ENCODE measurements at regions not wholly inside any gene's neighbourhood (a gene's known extent, or its start where the extent isn't known, plus 50 kb on each side); places are given as distances from the start of the nearest gene placed in this dataset.

DNA sequence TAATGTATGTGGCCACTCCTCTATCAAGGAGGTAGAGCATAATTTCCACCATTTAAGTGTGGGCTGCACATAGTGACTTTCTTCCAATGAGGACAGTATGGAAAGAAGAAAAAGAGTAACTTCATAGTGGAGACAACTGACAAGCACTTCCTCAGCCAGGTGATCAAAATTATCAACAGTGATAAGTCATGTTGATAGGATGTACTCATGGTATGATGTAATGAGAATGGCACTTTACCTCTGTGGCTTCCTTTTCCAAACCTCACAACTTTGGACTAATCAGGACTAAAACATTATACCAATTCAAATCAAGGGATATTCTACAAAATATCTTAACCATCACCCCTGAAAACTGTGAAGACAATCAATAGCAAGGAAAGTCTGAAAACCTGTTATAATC is 302.3 kb upstream of the CITED2 start:
- no peak for DNase-seq (ENCODE audit: low spot score)

DNA sequence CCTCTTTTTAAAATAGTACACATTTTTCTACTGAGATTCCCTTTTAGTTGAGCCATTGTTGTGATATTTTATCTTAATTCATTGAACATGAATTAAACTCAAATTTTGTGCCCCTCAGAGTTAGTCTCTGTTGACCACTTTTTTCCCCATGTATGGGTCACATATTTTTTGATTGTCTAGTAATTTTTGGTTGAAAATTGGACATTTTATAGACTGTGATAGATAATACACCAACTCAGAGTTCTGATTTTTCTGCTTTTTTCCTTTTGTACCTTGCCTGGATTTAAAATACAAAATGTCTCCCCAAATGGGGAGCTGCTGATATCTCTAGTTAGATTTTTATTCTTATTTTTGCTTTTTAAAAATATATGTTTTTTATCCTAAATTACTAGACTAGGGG is 291.8 kb upstream of the CITED2 start:
- DNase-seq (ENCODE audit: low spot score): no peak

GRCh38 chr6:139663996-139664395 is 289.5 kb upstream of the CITED2 start:
- DNase-seq (ENCODE audit: low spot score): no peak

- DNase-seq (ENCODE audit: low spot score): no peak
Observed at GRCh38 chr6:139659711-139660110, 285.3 kb upstream of the CITED2 start.

GRCh38 chr6:139659196-139659595 is 284.7 kb upstream of the CITED2 start:
- DNase-seq (ENCODE audit: low spot score): no peak

DNA sequence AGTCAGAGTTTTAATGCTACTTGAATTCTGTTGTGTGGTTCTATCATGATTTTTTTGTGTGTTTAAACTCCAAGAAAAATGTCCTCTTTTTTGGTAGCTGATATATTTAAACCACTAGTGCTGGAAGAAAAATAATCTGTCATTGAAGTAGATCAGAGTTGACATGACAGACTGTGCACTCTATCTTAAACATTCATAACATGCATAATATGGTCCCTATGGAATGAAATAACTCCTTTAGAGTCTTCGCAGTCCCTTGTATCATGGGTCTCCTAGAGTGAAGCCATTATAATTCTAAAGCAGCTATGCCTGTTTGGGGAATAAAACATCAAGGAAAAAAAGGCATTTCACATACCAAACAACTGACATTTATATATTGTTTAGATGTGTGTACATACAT is 282.7 kb upstream of the CITED2 start:
- no peak for DNase-seq (ENCODE audit: low spot score)

DNA sequence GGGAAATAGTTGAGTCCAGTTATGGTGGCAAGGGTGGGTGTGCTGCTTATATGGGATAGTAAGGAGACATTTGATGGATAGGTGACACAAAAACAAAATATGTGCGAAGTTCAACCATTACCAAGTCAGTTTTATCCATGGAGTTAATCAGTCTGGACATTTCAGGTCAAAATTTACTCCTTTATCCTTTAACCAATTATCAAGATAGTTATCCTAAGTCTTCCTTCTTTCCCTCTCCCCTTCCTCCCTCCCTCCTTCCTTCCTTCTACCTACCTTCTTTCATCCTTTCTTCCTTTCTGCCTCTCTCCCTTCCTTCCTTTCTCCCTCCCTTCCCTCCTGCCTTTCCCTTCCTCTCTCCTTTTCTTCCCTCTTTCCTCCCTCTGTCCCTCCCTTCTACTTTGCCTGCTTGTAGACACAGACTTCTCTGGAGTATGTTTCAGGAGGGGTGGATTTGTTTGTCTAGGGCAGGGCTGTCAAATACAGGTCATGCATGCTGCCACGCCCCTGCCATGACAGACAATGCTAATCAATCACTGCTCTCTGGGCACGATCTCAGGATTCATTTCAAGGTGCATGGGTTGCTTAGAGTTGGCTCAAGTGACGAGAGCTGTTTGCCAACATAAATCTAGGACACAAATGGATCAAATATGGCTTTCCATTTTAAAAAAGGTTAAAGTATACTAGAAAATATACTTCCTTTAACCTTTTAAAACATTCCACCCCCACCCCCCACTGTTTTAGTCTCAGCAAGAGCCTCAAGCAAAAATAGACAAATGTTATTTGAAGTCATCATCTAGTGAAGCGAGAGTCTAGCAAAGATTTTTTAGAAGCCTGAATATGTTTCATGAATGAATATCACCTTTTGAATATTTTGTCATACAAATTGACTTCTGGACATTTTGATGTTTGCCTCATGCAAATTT is 281.6 kb upstream of the CITED2 start:
- no peak for DNase-seq (ENCODE audit: low spot score)

- DNase-seq (ENCODE audit: low spot score): no peak
Observed at GRCh38 chr6:139654888-139655782, 280.7 kb upstream of the CITED2 start.

- no peak for DNase-seq (ENCODE audit: low spot score)
Observed at GRCh38 chr6:139654309-139654708, 279.9 kb upstream of the CITED2 start.

DNA sequence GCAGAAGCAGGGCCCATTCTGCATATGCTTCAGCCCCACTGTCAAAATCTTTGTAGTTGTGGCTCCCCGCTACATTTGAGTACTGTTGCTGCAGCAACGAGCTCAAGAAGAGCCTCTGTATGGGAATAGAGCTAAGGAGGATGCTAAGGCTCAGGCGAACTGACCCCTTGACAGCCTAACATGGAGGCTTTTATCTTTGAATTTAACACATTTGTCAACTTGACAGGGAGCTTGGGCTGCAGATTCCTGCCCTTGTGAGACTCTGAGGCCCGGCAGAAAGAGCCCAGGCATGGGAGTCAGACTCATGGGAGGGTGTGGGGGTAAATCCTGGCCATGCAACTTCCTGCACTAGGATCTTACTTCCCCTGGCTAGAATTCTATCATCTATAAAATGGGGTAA is 278.7 kb upstream of the CITED2 start:
- no peak for DNase-seq (ENCODE audit: low spot score)

DNA sequence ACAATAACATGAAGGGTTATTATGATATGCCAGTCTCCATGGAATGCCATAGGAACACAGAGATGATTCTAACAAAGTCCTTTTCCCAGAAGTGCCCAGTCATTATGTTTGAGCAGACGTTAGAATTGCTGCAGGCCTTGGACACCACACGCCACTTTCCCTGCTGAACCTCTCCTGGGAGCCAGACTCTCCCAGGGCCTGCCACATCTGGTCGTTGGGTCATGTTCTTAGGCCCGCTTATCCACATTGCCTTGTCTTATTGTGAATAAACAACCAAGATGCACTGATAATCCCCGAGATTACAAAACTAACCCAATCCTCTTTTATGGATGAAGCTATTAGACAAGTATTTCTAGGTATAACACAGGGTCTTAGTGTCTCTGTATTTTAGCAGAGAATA is 276.5 kb upstream of the CITED2 start:
- no peak for DNase-seq (ENCODE audit: low spot score)

DNA sequence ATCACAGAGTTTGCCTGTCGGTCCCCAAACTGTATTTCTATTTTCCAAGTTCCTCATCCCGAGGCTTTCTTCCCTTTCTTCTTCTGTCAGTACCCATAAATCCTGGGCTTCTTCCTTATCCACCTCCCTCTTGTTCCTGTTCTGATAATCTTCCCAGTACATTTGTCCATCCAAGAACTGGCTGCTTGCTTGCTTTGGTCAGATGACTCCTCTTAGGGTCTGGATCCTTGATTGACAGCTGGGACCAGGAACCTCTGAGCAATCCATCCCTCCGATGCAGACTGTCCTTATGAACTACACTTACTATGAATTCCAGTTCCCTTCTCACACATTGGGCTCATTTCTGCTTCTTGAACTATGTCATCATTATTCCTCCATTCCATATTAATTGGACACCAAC is 275.3 kb upstream of the CITED2 start:
- no peak for DNase-seq (ENCODE audit: low spot score)

GRCh38 chr6:139649128-139649527 is 274.7 kb upstream of the CITED2 start:
- DNase-seq (ENCODE audit: low spot score): no peak

DNA sequence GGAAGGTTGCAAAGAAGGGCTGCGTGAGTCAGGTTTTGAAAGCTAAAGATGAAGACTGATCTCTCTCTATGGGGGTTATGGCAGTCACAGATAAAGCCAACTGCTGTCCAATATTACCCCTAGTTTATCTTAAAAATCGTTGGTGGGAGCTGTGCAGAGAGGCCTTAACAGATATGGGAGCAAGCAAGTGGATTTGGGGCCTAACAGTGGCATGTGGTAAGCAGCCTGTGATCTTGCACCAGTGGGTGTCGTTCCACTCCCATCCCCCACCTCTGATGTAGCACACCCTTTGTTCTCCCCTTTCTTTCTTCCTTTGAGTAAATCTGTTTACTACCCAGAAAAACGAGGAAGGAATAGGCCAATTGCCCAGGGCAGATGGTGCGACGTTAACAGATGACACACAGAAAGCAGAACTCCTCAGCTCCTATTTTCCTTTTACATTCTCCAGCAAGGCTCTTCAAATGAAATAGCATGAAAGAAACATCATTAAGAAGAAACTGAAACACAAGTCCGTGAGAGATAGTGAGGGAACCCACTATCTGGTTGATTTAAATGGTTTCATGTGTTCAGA is 274.1 kb upstream of the CITED2 start:
- no peak for DNase-seq (ENCODE audit: low spot score)

GRCh38 chr6:139647841-139648240 is 273.4 kb upstream of the CITED2 start:
- DNase-seq (ENCODE audit: low spot score): no peak

- DNase-seq (ENCODE audit: low spot score): no peak
Observed at GRCh38 chr6:139647016-139647415, 272.6 kb upstream of the CITED2 start.

DNA sequence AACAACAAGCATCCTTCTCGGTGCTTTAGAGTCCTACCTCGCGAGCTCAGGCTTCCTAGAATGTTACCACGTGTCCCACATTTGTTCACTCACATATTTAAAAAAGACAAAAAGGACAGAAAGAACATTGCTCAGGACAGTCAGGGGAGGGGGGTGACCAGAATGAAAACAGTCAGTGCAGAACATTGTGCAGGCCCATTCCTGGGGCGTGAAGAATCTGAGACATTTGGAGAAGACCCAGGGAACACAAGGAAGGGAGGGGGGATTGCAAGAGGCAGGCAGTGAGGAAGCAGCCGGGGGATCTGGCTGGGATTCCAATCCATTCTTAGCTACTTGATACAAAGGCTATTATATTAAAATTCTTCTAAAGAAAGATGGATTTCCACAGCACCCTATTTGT is 270.4 kb upstream of the CITED2 start:
- no peak for DNase-seq (ENCODE audit: low spot score)

- DNase-seq (ENCODE audit: low spot score): no peak
Observed at GRCh38 chr6:139643986-139644385, 269.5 kb upstream of the CITED2 start.

DNA sequence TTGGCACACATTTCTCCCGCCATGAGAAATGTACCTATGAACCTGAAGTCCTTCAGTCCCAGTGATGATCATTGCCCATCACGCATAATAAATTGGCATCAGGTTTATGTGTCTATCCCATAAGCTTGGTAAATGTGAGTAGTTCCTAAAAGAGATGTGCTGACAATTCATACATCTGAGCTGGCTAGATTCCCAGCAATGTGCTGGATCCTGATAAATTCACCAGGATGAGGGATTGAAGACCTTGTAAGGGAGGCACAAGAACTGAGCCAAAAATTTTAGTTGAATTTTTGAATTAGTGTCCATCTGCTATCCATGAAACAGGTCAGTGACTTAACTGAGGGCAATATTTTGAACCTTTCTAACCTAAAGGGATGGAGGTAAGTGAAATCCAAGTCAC is 267.9 kb upstream of the CITED2 start:
- DNase-seq (ENCODE audit: low spot score): no peak

DNA sequence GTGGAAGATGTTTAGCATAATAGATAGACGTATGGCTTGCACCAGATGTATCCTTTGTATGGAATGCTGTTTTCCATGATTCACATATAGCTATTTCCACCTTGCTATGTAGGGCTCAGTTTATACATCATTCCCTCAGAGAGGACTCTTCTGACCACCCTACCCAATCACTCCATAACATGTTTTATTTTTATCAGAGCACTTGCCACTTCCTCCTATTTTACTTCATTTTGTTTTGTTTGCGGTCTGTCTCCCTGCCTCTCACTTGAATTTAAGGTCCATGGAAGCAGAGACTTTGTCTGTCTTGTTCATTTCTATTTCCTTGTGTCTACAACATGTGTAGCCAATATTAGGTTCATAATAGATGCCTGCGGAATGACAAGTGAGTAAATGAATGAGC is 266.9 kb upstream of the CITED2 start:
- DNase-seq (ENCODE audit: low spot score): no peak

DNA sequence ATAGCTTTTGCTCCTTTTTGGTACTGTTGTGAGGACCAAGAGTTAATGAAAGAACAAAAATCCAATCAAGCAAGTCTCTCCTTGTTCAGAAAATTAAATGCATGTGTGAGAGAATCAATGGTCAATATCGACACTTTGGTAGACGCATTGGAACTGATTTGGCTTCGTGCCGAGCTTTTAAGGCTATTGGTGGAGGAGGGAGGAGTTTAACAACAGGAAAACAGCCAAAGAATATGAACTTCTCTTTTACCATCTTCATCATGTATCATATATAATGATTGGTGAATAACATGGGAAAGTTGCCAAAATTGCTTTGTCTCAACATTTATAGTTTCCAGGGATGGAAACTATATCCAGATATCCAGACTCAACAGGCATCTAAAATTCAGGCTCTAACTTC is 266.5 kb upstream of the CITED2 start:
- no peak for DNase-seq (ENCODE audit: low spot score)

- no peak for DNase-seq (ENCODE audit: low spot score)
Observed at GRCh38 chr6:139640448-139640847, 266.0 kb upstream of the CITED2 start.

GRCh38 chr6:139639507-139639906 is 265.1 kb upstream of the CITED2 start:
- DNase-seq (ENCODE audit: low spot score): no peak
